H7 (cell line): ENCODE measurements at regions not wholly inside any gene's neighbourhood (a gene's known extent, or its start where the extent isn't known, plus 50 kb on each side); places are given as distances from the start of the nearest gene placed in this dataset.

Experiments used
- DNase-seq: peaks from one replicate; pipeline ENCODE4 v3.0.0; 2012
- H3K27me3 ChIP-seq: 2 replicates; pipeline ENCODE4 v1.6.0; 2011; ENCODE audit warnings: mild to moderate bottlenecking, low read length; ENCODE audit not compliant: control insufficient read depth, insufficient read depth
- H3K36me3 ChIP-seq: replicated peaks from 2 replicates; pipeline ENCODE4 v1.5.1; 2011; ENCODE audit warnings: low read length; ENCODE audit not compliant: control insufficient read depth, insufficient read depth
- H3K4me3 ChIP-seq: 2 replicates; pipeline ENCODE4 v1.5.1; 2011; ENCODE audit warnings: low read depth, mild to moderate bottlenecking, control low read depth, low read length, moderate library complexity; ENCODE audit not compliant: insufficient read depth

- Histone ChIP-seq H3K36me3 (no peaks in the 10 kb centered on the region), H3K4me3 (no peak overlapping the region), H3K27me3 (no peaks in the 10 kb centered on the region)
- DNase-seq = no peak
Observed at GRCh38 chr15:23913635-23914034, 226.5 kb upstream of the NDN start.

- Histone ChIP-seq H3K4me3 (no peak overlapping the region), H3K36me3 (no peaks in the 10 kb centered on the region), H3K27me3 (no peaks in the 10 kb centered on the region)
- no peak for DNase-seq
Observed at GRCh38 chr15:23924686-23925085, 237.6 kb upstream of the NDN start.

GRCh38 chr15:23954931-23955330 lies 267.8 kb upstream of the NDN start:
- H3K36me3 ChIP-seq = no peaks in the 10 kb centered on the region
- no peaks in the 10 kb centered on the region for H3K27me3 ChIP-seq
- H3K4me3 ChIP-seq = no peak overlapping the region
- DNase-seq = peak; percentile 16

GRCh38 chr15:23983500-23984259 lies 296.6 kb upstream of the NDN start:
- no peak for DNase-seq
- H3K27me3 ChIP-seq = no peaks in the 10 kb centered on the region
- no peak overlapping the region for H3K4me3 ChIP-seq
- no peaks in the 10 kb centered on the region for H3K36me3 ChIP-seq

- H3K4me3 ChIP-seq = no peak overlapping the region
- no peak for DNase-seq
Observed at GRCh38 chr15:23994273-23994672, 307.2 kb upstream of the NDN start.

GRCh38 chr15:23998056-23998455 lies 311.0 kb upstream of the NDN start:
- Histone ChIP-seq H3K4me3 (no peak overlapping the region), H3K27me3 (no peaks in the 10 kb centered on the region), H3K36me3 (no peaks in the 10 kb centered on the region)
- DNase-seq = no peak

More at GRCh38 chr15:23994273-23994672, 307.2 kb upstream of the NDN start:
- Histone ChIP-seq H3K36me3 (no peaks in the 10 kb centered on the region), H3K27me3 (no peaks in the 10 kb centered on the region)

- Histone ChIP-seq H3K4me3 (no peak overlapping the region), H3K27me3 (no peaks in the 10 kb centered on the region), H3K36me3 (no peaks in the 10 kb centered on the region)
- DNase-seq = no peak
Observed at GRCh38 chr15:24008476-24008875, 321.4 kb upstream of the NDN start.

- Histone ChIP-seq H3K4me3 (no peak overlapping the region), H3K36me3 (no peaks in the 10 kb centered on the region), H3K27me3 (no peaks in the 10 kb centered on the region)
- DNase-seq = no peak
Observed at GRCh38 chr15:24017470-24017869, 330.4 kb upstream of the NDN start.

GRCh38 chr15:24039683-24040082 lies 352.6 kb upstream of the NDN start:
- no peaks in the 10 kb centered on the region for H3K27me3 ChIP-seq
- no peak overlapping the region for H3K4me3 ChIP-seq
- peak; percentile 8 for DNase-seq
- no peaks in the 10 kb centered on the region for H3K36me3 ChIP-seq

- no peak for DNase-seq
Observed at GRCh38 chr15:24054547-24055245, 367.6 kb upstream of the NDN start.

GRCh38 chr15:24067733-24068501 lies 380.8 kb upstream of the NDN start:
- Histone ChIP-seq H3K36me3 (no peaks in the 10 kb centered on the region), H3K4me3 (no peak overlapping the region), H3K27me3 (no peaks in the 10 kb centered on the region; the same call in 1 of the 2 replicates)
- DNase-seq = no peak

More at GRCh38 chr15:24054547-24055245, 367.6 kb upstream of the NDN start:
- Histone ChIP-seq H3K27me3 (no peaks in the 10 kb centered on the region), H3K4me3 (no peak overlapping the region), H3K36me3 (no peaks in the 10 kb centered on the region)

- no peak overlapping the region for H3K4me3 ChIP-seq
- DNase-seq = no peak
- no peaks in the 10 kb centered on the region for H3K36me3 ChIP-seq
- H3K27me3 ChIP-seq = no peaks in the 10 kb centered on the region
Observed at GRCh38 chr15:24075420-24076089, 388.4 kb upstream of the NDN start.

GRCh38 chr15:24076090-24076784 lies 389.1 kb upstream of the NDN start:
- Histone ChIP-seq H3K4me3 (no peak overlapping the region), H3K27me3 (no peaks in the 10 kb centered on the region), H3K36me3 (no peaks in the 10 kb centered on the region)
- DNase-seq = no peak
